ENCODE measurements at regions not wholly inside any gene's neighbourhood (a gene's known extent, or its start where the extent isn't known, plus 50 kb on each side); places are given as distances from the start of the nearest gene placed in this dataset.

DNA sequence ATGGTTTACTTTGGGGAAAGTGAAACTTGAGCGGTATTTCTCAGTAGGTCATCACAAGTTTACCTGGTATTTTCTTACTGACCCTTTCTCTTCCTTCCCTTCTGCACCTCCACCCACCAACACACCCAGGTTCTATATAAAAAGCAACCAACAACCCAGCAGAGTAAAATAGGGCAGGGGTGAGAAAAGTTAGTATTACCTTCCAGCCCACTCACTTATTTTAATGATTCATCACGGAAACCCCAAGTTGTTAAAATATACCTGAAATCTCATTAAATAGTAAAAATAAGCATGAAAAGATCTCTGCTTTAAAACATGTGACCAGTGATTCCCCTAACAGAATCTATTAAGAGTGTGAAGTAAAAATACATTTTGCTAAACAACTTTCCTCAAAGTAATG, 306.1 kb downstream of the ZEB2 start:
- TF ChIP-seq, protein P1, sequence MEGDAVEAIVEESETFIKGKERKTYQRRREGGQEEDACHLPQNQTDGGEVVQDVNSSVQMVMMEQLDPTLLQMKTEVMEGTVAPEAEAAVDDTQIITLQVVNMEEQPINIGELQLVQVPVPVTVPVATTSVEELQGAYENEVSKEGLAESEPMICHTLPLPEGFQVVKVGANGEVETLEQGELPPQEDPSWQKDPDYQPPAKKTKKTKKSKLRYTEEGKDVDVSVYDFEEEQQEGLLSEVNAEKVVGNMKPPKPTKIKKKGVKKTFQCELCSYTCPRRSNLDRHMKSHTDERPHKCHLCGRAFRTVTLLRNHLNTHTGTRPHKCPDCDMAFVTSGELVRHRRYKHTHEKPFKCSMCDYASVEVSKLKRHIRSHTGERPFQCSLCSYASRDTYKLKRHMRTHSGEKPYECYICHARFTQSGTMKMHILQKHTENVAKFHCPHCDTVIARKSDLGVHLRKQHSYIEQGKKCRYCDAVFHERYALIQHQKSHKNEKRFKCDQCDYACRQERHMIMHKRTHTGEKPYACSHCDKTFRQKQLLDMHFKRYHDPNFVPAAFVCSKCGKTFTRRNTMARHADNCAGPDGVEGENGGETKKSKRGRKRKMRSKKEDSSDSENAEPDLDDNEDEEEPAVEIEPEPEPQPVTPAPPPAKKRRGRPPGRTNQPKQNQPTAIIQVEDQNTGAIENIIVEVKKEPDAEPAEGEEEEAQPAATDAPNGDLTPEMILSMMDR (IDR thresholded peaks at IDR 0.05), result no peak
- no peak for TF ChIP-seq POLR2A (IDR thresholded peaks at IDR 0.05)

All from Peyer's patch (tissue), 4 donors.